Brain microvascular endothelial cell (primary cell): ENCODE measurements at regions not wholly inside any gene's neighbourhood (a gene's known extent, or its start where the extent isn't known, plus 50 kb on each side); places are given as distances from the start of the nearest gene placed in this dataset.
A peak's percentile ranks its signal among the peaks of the same experiment; 100 is the strongest.

Experiments used
- DNase-seq: peaks from one replicate; pipeline ENCODE4 v3.0.0-alpha.2; 2020
- H3K27ac ChIP-seq: fragments of 250-450 bp; sonication (Bioruptor Pico); 2 replicates; pipeline ENCODE4 v1.5.1; 2020; ENCODE audit warnings: mild to moderate bottlenecking, moderate library complexity
- H3K27me3 ChIP-seq: fragments of 250-450 bp; sonication (Bioruptor Pico); replicated peaks from 2 replicates; pipeline ENCODE4 v1.5.1; 2020; ENCODE audit warnings: mild to moderate bottlenecking
- H3K36me3 ChIP-seq: fragments of 250-450 bp; sonication (Bioruptor Pico); replicated peaks from 2 replicates; pipeline ENCODE4 v1.5.1; 2020; ENCODE audit warnings: mild to moderate bottlenecking
- H3K4me3 ChIP-seq: 2 replicates; pipeline ENCODE4 v1.5.1; 2011; ENCODE audit warnings: low read depth, mild to moderate bottlenecking, control low read depth, low read length, moderate library complexity
- CTCF ChIP-seq: IDR thresholded peaks from 2 replicates; pipeline ENCODE4 v1.5.1; 2011; ENCODE audit warnings: low read depth, mild to moderate bottlenecking, moderate library complexity, low read length, control low read depth, inconsistent platforms; ENCODE audit errors: missing control alignments
- in situ Hi-C: cut with HindIII; loops from 2 replicates; pipeline ENCODE4 v1.10.0; 2017; ENCODE audit warnings: low sequenced_read_pairs, low pct_ligation_motif_present

- Histone ChIP-seq H3K36me3 (no peaks in the 10 kb centered on the region), H3K27ac (peak overlapping the region; percentile 46), H3K27me3 (no peaks in the 10 kb centered on the region), H3K4me3 (no peak overlapping the region)
- peak; percentile 34 for TF ChIP-seq CTCF
- in situ Hi-C loops: loop anchor here (25.0 kb wide), 1 partner anchor 391 kb away; the partner anchor contains the start of gene TRIB2
- peak; percentile 90 for DNase-seq
These were observed 395.6 kb upstream of the TRIB2 start for GRCh38 chr2:12320991-12321641.

- Histone ChIP-seq H3K4me3 (no peak overlapping the region), H3K27me3 (no peaks in the 10 kb centered on the region), H3K36me3 (no peaks in the 10 kb centered on the region), H3K27ac (peak overlapping the region; percentile 16)
- in situ Hi-C loops: loop anchor here (25.0 kb wide), 1 partner anchor 390 kb away; the partner anchor contains the start of gene TRIB2
- no peak for TF ChIP-seq CTCF
- DNase-seq: no peak
These were observed 394.9 kb upstream of the TRIB2 start for GRCh38 chr2:12321886-12322285.

GRCh38 chr2:12325806-12326205 lies 390.9 kb upstream of the TRIB2 start:
- in situ Hi-C loops: no loop called here
- H3K27me3 ChIP-seq: no peaks in the 10 kb centered on the region
- DNase-seq: peak; percentile 83
- no peaks in the 10 kb centered on the region for H3K36me3 ChIP-seq
- TF ChIP-seq CTCF: no peak
- H3K4me3 ChIP-seq: no peak overlapping the region
- H3K27ac ChIP-seq: no peak overlapping the region

GRCh38 chr2:12326449-12327190 lies 390.1 kb upstream of the TRIB2 start:
- Histone ChIP-seq H3K27ac (no peak overlapping the region), H3K27me3 (no peaks in the 10 kb centered on the region), H3K4me3 (no peak overlapping the region), H3K36me3 (no peaks in the 10 kb centered on the region)
- in situ Hi-C loops: no loop called here
- TF ChIP-seq CTCF: peak; percentile 33
- no peak for DNase-seq

- in situ Hi-C loops: no loop called here
- TF ChIP-seq CTCF: no peak
- Histone ChIP-seq H3K27me3 (no peaks in the 10 kb centered on the region), H3K27ac (no peak overlapping the region), H3K36me3 (no peaks in the 10 kb centered on the region), H3K4me3 (no peak overlapping the region)
- DNase-seq: peak; percentile 60
These were observed 385.8 kb upstream of the TRIB2 start for GRCh38 chr2:12330916-12331315.

- in situ Hi-C loops: no loop called here
- no peak for TF ChIP-seq CTCF
These were observed 385.0 kb upstream of the TRIB2 start for GRCh38 chr2:12331698-12332097.

More at GRCh38 chr2:12331698-12332097, 385.0 kb upstream of the TRIB2 start:
- Histone ChIP-seq H3K27ac (no peak overlapping the region), H3K4me3 (no peak overlapping the region), H3K27me3 (no peaks in the 10 kb centered on the region), H3K36me3 (no peaks in the 10 kb centered on the region)
- no peak for DNase-seq
